ENCODE measurements at regions not wholly inside any gene's neighbourhood (a gene's known extent, or its start where the extent isn't known, plus 50 kb on each side); places are given as distances from the start of the nearest gene placed in this dataset.

GRCh38 chr12:67370979-67371378 is 101.8 kb downstream of the CAND1 start:
- no peak for DNase-seq (ENCODE audit: low read depth)
- TF ChIP-seq CTCF (IDR thresholded peaks at IDR 0.05; ENCODE audit: control insufficient read depth, extremely low read depth, insufficient read depth): no peak
- H3K4me3 ChIP-seq (ENCODE audit: low read depth, low read length): no peak overlapping the region

DNA sequence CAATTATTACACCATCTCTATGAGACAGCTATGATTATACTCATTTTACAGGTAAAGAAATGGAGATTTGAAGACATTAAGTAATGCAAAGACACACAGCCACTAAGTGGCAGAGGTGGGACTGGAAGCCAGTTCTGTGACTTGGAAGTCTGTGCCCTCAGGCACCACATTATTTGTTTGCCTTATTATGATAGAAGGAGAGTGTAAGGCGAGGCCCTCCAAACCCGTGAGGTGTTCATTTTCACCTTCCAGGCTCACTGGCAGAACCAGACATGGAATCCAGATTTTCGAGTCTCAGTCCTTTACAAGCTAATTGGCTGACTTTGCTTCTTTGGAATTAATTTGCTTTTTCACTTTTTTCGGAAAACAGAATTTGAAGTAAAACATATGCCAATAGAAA is 107.9 kb downstream of the CAND1 start:
- H3K4me3 ChIP-seq (ENCODE audit: low read depth, low read length): no peak overlapping the region
- no peak for DNase-seq (ENCODE audit: low read depth)
- no peak for TF ChIP-seq CTCF (IDR thresholded peaks at IDR 0.05; ENCODE audit: control insufficient read depth, extremely low read depth, insufficient read depth)

DNA sequence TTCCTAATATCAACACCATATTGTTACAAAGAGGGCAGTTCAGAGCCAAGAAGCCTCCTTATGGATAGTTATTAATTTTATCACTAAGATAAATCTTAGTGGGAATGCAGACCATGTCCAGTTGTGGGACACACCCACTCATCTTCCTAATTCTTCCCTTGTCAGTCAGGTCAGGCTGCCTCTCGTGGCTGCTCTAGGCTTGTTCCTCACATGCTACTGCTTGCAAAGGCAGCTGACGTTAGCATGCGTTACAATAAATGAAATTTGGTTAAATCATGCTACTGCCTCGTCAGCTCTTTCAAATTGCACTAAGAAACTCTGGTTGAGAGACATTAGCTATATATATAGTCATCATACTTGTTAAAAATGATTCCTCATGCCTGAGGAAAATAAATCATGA is 108.4 kb downstream of the CAND1 start:
- no peak for TF ChIP-seq CTCF (IDR thresholded peaks at IDR 0.05; ENCODE audit: control insufficient read depth, extremely low read depth, insufficient read depth)
- no peak overlapping the region for H3K4me3 ChIP-seq (ENCODE audit: low read depth, low read length)
- DNase-seq (ENCODE audit: low read depth): no peak

- TF ChIP-seq CTCF (IDR thresholded peaks at IDR 0.05; ENCODE audit: control insufficient read depth, extremely low read depth, insufficient read depth): no peak
- no peak overlapping the region for H3K4me3 ChIP-seq (ENCODE audit: low read depth, low read length)
- no peak for DNase-seq (ENCODE audit: low read depth)
Measured at GRCh38 chr12:67382241-67382871, 113.2 kb downstream of the CAND1 start.

DNA sequence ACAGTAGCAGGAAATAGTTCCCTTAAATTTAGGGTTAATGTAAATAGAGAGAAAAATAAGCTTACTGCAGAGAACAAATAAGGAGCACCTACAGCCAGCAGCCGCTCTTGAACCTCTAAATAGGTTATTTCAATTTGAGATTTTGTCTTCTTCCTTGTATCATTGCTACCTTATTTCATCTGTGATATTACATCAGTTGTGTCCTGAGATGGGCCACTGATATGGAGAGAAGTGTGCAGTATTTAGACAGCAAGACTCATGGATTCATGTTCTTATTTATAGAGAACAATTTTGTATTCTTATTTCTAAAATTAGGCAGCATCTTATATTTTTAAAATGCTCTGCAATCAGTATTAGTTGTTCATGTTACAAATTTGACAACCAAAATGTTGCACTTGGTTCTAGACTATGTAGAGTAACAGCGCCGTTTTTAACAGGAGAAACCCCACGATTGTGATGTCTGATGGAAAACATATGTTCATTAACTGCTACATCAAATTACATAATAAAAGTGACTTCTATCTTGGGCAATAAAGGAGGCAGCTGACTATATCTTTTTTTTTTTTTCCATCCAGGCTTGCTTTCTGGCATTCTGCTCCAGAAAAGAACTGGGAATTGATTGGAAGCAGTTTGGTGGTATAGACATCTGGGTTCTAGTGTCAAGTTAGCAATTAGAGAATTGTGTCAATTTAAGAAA is 117.9 kb downstream of the CAND1 start:
- no peak for TF ChIP-seq CTCF (IDR thresholded peaks at IDR 0.05; ENCODE audit: control insufficient read depth, extremely low read depth, insufficient read depth)
- no peak for DNase-seq (ENCODE audit: low read depth)
- H3K4me3 ChIP-seq (ENCODE audit: low read depth, low read length): no peak overlapping the region

DNA sequence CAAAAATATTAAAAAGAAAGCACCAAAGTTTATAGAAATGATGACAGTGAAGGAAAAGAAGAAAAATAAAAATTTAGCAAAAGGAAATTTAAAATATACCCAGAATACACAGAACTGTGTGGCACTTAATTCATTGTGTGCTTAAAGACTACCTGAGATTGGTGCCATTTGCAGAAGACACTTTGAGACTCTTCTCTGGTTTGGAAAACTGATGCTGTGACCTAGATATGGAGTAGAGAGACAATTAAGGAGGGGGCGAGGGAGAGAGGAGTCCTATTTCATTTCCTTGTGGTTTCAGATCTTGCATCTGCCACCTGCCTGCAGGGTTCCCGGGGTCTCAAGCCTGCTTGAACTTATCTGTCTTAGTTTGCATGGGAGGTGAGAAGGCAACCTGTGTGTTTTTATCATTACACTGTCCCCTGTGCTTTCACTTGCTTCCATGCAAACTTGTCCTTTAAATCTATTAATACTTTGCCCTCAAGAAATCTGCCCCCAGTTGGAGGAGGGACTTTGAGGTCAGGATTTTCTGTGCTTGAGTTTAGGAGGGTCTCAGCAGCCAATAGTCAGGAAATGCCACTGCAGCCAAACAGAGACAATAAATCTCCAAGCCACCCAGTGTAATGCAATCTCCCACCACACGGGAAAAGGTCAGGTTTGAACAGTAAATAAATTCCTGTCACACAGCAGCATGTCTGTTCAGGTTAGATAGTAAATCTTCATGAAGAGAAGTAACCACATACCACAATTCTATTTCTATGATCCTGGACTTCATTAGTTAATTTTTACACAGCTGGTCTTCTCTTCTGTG is 119.4 kb downstream of the CAND1 start:
- no peak for DNase-seq (ENCODE audit: low read depth)
- TF ChIP-seq CTCF (IDR thresholded peaks at IDR 0.05; ENCODE audit: control insufficient read depth, extremely low read depth, insufficient read depth): no peak
- no peak overlapping the region for H3K4me3 ChIP-seq (ENCODE audit: low read depth, low read length)
